T-helper 2 cell treated with Interferon-gamma antibody and Interleukin-4, amounts not matched to agents 100 ng/mL and 5 ng/mL, for 36 hours (primary cell): ENCODE measurements at regions not wholly inside any gene's neighbourhood (a gene's known extent, or its start where the extent isn't known, plus 50 kb on each side); places are given as distances from the start of the nearest gene placed in this dataset.

Source experiments
- intact Hi-C: fragments of 100-400 bp; cut with micrococcal nuclease; formaldehyde crosslinking; loops from one replicate; pipeline ENCODE4 v1.15.1; 2023

DNA sequence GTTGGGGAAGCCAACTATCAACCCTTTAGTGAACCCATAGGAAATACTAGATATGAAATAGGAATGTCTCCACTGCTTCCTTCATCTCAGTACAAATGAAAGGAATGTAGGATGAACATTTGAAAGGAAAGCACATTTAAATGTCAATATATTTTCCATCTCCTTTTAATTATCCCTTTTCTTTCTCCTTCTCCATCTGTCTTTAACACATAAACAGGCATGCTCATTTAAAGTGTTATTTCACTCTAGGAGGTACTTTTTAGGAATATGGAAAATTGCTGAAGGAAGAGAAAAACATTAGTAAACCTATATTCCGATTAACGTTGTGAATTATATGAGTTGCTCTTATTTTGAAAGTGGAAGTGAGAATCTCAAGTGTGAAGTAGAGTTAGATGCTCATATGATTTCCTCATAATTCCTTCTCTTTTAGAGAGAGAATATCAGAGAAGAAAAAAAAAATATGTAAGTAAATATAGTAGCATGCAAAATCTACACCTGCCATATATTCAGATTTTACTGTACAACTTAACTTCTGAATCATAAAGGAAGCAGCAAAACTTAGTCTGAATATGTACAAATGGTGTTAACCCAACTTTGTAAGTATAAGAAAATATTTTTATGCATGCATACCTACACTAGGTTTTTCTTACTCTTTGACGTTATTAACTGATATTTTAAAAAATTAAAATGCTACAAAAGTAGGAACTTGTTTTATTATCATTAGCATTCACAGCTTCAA lies 406.9 kb upstream of the B3GALT2 start:
- intact Hi-C loops: no loop called here

DNA sequence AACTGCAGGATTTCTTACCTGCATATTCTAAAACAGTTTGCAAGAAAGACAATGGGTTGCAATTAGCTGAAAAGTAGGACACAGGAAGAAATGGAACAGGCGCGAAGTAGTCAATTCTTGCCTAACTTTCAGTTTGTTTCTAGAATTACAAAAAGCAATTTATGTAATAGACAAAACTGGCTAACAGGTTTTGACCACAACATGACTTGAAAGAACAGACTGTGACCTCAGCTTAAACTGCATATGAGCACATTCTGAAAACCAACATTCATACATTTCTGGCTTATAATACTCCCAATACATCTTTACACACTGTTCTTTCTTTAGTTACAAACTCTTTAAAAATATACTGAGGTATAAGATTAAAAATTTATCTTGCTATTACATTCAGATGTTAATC lies 405.9 kb upstream of the B3GALT2 start:
- intact Hi-C loops: no loop called here

DNA sequence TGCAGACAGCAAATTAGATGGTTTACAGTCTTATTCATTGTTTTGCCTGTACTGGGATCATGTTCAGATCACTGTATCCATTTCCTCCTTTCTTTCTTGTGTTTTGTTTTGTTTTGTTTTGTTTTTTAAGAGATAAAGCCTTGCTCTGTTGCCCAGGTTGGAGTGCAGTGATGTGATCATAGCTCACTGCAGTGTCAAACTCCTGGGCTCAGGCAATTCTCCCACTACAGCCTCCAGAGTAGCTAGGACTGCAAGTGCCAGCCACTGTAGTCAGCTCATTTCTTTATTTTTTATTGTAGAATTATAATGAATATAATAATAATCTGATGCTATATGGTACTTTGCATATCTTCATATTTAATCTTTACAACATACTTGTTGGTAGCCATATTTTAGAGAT lies 403.7 kb upstream of the B3GALT2 start:
- intact Hi-C loops: no loop called here

DNA sequence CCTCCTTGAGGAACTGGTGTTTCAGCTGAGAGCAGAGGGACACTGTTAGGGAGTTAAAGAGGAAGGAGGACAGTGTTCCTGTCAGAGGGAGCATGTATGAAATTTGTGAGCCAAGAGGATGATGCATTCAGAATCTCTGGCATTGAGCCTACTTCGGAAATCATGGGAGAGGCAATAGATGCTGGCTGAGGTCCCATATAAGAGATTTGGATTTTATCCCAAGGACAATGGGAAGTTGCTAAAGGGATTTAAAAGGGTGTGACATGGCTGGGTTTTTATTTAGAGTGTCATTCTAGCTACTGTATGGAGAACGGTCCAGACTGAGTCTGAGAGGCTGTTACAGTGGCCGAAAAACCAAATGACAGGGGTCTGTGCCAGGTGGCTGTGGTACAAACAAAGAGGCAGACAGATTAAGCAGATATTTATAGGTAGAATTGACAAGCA lies 403.2 kb upstream of the B3GALT2 start:
- intact Hi-C loops: no loop called here

DNA sequence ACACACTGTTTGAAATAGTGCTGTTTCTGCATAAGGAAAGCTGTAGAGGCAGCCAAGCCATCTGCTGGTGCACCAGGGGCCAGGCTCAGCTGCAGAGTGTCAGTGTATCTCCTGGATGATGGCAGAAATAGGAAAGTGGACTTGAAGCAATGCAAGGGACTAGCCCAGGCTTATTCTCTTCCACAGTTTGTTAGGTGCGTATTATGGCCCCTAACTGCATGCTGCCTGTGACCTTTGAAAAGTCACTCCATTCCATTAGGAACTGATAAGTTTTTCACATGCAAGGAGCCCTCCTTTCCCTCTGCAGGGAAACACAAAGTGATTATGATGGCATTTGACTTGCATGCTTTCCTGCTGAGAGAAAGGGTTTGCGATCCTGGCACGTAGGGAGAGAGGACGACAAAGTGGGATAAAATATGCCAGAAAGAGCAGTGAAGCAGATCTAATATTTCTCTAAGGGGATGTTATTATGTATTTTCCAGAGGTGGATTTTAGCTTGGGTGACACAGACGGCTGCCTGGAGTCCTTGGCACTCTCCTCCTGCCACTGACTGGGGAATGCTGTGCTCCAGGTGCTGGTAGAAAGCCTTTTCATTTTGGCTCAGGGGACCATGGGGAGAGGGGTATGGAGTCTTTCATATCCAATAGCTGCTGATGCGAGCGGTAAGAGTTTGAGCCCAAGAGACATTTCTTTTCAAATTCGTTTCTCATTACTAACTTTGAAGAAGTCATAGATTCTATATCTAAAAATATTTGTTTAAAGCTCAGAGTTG lies 402.1 kb upstream of the B3GALT2 start:
- intact Hi-C loops: no loop called here

DNA sequence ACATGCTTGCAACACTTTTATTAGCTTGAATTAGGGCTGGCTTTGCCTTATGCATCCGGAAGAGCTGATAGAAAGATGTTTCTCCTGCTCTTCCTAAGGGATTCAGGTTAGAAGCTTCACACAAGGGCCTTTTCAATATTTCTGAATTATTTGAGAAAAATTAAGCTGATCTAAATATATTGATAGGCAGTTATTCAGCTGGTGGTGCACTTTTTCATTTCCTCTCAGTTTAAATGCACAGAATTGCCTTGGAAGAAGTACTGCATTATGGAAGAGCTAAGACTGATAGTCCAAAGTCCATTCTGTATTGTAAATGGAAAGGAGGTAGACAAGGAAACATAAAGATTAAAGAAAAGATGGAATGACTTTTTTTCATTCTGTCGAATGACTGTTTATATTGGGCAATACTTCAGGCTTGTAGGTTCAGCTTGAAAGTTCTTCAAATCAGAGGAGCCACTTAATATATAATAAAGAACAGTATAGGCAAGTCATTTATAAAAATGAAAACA lies 398.4 kb upstream of the B3GALT2 start:
- intact Hi-C loops: no loop called here

DNA sequence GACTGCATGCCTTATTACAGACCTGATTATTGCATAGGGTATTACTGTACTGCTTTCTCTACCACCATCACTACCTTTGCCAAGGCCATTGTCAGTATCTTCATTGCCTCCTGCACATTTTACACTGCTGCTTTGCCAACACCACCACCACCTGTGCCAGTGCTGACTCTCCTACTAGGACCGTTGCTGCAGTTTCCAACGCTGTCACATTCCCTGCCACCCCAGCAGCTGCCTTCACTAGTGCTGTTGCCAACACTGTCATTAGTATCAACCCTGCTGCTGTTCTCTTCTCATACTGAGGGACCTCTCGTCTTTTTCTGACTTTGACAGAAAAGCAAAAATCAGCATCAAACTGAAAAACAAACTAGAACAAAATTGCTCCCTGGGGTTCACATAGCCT lies 394.9 kb upstream of the B3GALT2 start:
- intact Hi-C loops: no loop called here

DNA sequence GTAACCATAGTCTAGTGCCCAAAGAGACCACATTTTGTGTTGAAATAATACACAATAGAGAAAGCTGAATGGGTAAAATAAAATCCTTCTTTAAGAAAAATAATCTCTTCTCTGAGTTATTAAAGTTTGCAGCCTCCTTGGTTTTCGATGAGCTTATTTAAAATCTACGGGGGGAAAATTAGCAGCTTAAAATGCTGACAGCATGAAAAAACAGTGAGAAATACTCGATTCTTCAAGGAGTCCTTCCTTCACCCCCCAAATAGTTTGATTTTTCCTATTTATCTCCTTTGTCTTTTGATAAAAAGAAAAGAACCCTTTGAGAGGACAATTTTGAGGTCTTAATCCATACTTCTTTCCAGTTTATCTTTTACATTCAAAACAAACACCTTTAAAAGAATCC lies 394.0 kb upstream of the B3GALT2 start:
- intact Hi-C loops: no loop called here

DNA sequence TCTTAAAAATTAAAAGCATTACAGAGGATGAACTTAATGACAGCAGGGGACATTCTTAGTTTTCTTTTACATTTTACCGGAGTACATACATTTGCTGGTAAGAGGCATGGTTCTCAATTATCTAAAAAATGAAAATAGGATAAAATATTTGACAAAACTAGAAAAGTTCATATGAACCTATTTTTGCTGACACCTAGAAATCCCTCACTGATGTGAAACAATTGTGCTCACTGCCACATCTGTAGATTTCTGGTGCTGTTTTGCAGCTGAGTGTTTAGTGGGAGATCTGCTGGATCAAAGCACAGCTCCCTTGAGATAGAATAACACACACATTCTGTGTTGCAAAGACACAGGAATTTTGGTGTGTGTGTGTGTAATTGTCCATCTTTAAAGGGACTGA lies 392.9 kb upstream of the B3GALT2 start:
- intact Hi-C loops: no loop called here

DNA sequence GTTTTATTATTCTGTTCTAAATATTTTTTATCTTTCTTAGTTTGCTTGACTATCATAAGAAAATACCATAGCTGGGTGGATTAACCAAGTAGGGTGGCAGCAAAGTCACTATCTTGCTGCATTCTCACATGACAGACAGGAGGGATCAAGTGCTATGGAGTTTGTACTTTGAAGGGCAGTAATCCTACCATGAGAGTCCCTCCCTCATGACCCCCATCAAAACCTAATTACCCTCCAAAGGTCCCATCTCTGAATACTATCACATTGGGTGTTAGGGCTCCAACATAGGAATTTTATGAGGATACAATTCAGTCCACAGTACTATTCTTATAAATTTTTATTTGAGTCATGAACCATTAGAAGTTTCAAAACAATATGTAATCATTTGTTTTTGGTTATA lies 388.5 kb upstream of the B3GALT2 start:
- intact Hi-C loops: no loop called here

DNA sequence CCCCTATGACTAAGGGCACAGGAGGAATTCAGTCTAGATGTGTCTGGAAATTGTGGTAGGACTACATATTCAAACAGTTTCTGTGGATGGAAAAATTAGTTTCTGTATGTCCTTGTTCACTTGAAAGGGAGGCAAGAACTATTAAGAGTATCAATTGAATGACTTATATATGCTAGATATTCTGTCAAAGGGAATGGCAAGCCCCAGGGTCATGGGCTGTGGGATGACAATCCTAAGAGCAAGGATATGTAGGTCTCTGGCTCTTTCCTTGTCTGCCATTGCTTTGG lies 383.5 kb upstream of the B3GALT2 start:
- intact Hi-C loops: loop anchor here (1.0 to 2.0 kb wide), 2 partner anchors 17 to 33 kb away; no protein-coding TSS in a partner anchor

DNA sequence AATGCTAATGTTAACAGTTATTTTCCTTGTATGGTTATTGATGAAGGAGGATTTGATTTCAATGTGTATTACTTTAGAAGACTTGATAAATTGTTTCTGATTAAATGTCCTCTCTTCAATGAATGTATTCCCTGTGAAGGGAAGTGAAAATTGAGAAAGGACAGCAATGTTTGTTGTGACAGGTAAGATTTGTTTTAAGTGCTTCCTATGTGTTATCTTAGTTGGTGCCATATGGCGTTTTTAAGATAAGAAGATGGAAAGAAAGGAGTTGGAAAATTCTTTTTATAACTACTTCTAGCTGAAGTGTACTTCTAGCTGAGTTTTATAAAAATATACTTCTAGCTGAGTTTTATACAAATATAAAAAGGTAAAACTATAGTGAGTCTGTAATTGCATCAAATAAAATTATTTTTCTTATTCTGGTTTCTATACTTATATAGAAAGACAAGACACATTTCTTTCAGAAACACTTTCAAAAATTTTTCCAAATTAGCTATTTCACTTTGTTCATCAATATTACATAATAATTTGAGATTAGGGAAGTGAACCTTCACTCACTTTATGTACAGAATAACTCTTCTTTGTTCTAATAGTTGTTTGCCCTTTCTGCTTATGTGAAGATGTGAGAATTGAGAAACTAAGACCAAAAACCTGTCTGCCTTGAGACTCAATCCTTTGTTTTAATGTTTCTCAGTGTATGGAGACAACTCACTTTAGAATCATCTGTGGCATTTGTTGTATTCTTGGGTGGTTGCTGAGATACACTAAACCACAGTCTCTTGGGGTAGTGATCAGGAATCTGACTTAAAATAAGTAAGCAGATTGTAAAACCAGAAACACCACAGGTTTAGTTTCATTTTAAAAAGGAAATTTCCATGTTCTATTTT lies 382.9 kb upstream of the B3GALT2 start:
- intact Hi-C loops: loop anchor here (1.0 to 2.0 kb wide), 2 partner anchors 17 to 32 kb away; no protein-coding TSS in a partner anchor

DNA sequence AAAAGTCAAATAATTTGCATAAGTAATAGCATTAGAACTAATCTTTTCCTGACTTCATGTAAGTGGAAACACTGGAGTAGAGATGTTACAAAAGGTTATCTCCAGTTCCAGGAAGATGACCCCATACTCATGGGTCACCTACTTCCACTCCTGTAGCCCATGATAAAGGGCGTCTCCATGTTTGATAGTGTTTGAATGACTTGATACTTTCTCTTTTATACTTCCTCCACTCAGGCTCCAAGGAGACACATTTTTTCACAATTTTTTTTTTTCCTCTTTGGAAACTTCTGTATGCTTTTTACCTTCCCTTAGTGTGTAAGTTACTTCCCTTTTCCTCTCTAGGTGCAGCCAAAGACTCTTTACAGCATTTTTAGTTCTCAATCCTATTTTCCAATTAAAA lies 382.1 kb upstream of the B3GALT2 start:
- intact Hi-C loops: loop anchor here (2.0 kb wide), 1 partner anchor 16 kb away; no protein-coding TSS in a partner anchor

DNA sequence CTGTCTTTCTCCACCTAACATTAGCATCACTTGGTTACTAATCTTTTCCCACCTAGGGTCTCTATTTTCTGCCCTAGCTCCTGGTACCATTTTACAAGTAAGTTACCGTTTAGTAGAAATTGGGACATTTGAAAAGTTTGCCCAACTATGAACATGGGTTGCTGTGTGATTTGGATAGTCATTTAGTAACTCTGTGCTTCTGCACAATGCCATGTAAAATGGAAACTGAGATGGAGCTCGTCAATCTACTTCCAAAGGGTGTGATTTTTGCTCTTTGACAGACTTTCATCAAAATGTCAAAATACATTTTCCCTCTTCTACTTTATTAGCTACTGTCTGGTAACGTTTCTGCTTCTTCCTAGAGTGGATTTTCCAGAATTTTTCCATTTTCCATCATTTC lies 381.5 kb upstream of the B3GALT2 start:
- intact Hi-C loops: loop anchor here (2.0 kb wide), 1 partner anchor 15 kb away; no protein-coding TSS in a partner anchor

DNA sequence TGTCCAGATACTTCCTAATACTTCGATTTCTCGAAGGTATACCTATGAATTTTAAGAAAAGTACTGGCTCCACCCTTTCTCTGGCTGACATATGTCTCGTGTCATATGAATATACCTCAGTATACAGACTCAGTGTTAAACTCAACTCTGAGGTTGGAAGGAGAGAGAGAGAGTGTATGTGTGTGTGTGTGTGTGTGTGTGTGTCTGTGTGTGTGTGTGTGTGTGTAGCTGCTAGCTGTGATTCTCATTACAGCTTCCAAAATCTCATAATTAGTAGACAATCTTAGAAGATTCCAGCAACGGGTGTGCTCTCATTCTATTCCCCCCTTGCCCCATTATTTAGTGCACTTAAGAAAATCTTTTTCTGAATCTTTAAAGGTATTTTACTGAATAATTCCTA lies 380.3 kb upstream of the B3GALT2 start:
- intact Hi-C loops: no loop called here

DNA sequence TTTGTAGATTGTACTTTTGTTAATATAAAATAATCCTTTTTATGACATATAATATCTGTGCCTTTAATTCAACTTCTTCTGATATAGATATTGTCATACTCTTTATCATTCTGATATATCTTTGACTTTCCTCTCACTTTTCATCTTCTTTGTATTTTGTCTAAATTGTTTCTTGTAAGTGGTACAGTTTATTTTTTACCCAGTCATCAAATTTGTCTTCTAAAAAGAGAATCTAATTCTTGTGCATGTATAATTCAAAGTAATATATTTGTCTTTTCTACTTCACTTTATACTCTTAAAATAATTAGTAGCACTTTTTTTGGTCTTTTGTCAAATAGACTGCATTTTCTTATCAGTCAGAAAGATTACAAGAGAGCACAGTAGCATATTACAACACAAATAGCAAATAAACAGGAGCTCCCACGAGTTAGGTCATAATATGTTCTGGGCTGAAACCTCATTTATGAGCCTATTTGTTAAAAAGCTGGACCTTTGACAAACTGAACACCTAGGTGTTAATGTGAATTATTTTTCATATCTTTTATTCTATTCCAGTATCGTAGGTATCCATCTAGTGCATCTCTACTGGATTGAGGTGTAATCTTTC lies 379.7 kb upstream of the B3GALT2 start:
- intact Hi-C loops: no loop called here

DNA sequence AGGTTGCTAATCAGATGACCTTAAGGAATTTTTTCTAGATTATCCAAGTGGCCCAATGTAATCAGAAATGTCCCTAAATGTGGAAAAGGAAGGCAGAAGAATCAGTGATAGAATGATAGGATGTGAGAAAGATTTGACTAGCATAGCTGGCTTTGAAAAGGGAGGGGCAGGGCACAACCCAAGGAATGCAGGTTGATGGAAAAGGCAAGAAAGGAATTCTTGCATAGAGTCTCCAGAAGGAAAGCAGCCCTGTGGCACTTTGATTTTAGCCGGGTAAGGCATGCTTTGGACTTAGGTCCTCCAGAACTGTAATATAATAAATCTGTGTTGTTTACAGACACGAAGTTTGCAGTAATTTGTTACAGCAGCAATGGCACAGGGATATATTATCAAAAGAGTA lies 375.7 kb upstream of the B3GALT2 start:
- intact Hi-C loops: no loop called here

DNA sequence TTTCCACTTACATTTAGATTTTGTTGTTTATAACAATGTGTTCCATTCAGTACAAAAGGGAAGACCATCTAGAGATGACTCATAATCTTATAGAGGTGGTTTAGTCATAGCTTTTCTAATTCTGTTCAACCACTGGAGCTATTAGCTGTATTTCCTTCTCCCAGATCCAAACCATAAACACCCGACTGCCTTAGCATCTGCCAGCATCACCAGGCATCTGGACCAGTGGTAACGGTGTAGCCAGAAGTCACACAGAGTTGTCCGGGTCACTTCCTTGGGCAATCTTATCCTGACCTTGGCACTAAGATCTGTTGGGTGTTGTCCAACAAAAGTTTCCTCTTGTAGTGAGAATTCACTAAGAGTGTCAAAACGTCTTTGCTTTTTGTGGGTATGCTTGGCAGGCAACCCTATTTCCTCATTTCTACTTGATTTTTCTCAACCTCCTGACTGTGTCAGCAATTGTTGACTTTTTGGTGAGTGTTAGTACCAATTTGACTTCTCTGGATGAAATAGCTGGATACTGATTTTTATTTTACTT lies 372.1 kb upstream of the B3GALT2 start:
- intact Hi-C loops: no loop called here

DNA sequence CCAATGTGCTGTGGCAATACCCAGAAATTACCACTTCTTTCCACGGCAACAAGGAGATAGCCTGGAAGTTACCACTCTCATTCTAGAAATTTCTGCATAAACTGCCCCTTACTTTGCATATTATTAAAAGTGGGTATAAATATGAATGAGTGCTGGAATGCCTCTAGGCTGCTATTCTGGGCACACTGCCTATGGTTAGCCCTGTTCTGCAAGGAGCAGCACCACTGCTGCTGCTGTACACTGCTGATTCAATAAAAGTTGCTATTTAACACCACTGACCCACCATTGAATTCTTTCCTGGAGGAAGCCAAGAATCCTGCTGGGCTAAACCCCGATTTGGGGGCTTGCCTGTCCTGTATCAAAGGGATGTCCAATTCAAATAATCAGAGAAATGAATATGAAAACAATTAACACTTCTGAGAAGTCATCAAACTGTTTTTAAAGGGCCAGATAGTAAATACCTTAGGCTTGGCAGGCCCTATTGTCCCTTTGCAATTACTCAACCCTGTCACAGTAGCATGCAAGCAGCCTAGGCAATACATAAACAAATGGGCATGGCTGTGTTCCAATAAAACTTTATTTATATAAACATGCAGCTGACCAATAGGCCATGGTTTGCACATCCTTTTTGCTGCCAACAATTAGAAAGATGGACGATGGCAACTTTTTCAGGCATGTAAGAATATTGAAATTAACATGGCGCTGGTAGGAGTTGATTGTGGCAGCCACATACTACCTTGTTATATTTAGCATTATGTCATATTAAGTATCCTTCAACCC lies 369.4 kb upstream of the B3GALT2 start:
- intact Hi-C loops: no loop called here

DNA sequence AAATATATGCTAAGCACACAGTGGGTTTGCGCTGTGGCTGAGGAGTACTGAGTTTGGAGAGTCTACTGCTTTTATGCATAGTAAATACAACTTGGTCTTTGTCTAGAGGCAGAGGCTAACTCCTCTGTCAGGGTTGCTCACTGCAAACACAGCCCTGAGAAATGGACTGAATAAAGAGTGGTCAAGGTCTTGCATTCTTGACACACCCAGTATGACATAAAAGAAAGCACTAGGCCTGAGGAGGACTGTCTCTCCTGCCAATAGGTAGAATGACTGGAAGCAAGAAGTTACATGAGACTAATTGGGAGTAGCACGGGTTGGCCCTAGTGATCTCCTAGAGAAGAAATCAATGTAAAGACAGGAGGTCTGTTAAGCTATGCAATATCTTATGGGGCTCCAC lies 367.2 kb upstream of the B3GALT2 start:
- intact Hi-C loops: loop anchor here (2.0 kb wide), 1 partner anchor 15 kb away; no protein-coding TSS in a partner anchor
